HepG2 (cell line): ENCODE measurements at regions not wholly inside any gene's neighbourhood (a gene's known extent, or its start where the extent isn't known, plus 50 kb on each side); places are given as distances from the start of the nearest gene placed in this dataset.

Experiments
- CHD2 ChIP-seq: IDR thresholded peaks from 2 replicates; pipeline ENCODE4 v1.6.1; 2011; ENCODE audit warnings: low read depth, low read length, improper control_type of control experiment
- CTCF ChIP-seq: sonication (generic); formaldehyde crosslinking; IDR thresholded peaks from 2 replicates; pipeline ENCODE4 v1.5.0; 2020; ENCODE audit warnings: mild to moderate bottlenecking, missing genetic modification reagents, moderate library complexity
- MAX ChIP-seq: IDR thresholded peaks from 2 replicates; pipeline ENCODE4 v1.6.1; 2012; ENCODE audit warnings: inconsistent platforms
- WIZ ChIP-seq: sonication (generic); formaldehyde crosslinking; IDR thresholded peaks from 2 replicates; pipeline ENCODE4 v1.5.1; 2020; ENCODE audit warnings: mild to moderate bottlenecking, missing genetic modification reagents
- ZZZ3 ChIP-seq: sonication (generic); formaldehyde crosslinking; IDR thresholded peaks from 2 replicates; pipeline ENCODE4 v1.4.0; 2020; ENCODE audit warnings: missing genetic modification reagents, mild to moderate bottlenecking, borderline replicate concordance

DNA sequence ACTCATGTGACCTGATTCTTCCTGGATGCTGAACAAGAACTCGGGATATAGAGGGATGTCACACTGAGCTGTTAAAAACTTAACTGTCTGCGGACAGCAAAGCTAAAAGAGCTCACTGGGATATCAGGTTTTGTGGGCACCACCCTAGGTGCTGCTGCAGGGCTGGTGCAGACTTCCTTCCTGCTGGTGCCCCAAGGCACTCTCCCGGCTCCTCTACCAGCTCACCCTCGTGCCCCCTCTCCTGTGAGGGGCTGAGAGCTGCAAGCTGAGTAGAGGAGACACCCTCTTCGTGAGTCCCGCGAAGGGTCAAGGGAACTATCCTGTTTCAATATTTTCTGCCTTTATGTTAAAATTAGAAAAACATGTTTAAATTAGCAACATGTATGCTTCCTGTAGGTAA, 1475.7 kb downstream of the EFNB2 start:
- TF ChIP-seq CTCF = no peak
- no peak for TF ChIP-seq MAX
- no peak for TF ChIP-seq WIZ (CRISPR knock-in tag)
- TF ChIP-seq CHD2 = no peak
- TF ChIP-seq ZZZ3 (CRISPR knock-in tag) = no peak
